MM.1S (cell line): ENCODE measurements at regions not wholly inside any gene's neighbourhood (a gene's known extent, or its start where the extent isn't known, plus 50 kb on each side); places are given as distances from the start of the nearest gene placed in this dataset.

Source experiments
- DNase-seq: peaks from one replicate; pipeline ENCODE4 v3.0.0-alpha.2; 2015
- H2AFZ ChIP-seq: fragments of 300-600 bp; sonication (generic); 2 replicates; pipeline ENCODE4 v1.6.0; 2016; ENCODE audit warnings: antibody characterized with exemption, low read length
- H3F3A ChIP-seq: fragments of 300-600 bp; sonication (generic); 2 replicates; pipeline ENCODE4 v1.6.1; 2016; ENCODE audit warnings: mild to moderate bottlenecking, antibody characterized with exemption, low read length, moderate library complexity, mixed read lengths; ENCODE audit not compliant: insufficient read depth
- H3K27ac ChIP-seq: fragments of 300-600 bp; sonication (generic); 2 replicates; pipeline ENCODE4 v1.5.1; 2016; ENCODE audit warnings: mild to moderate bottlenecking, low read length
- H3K27me3 ChIP-seq: fragments of 300-600 bp; sonication (generic); replicated peaks from 2 replicates; pipeline ENCODE4 v1.6.0; 2016; ENCODE audit warnings: low read length; ENCODE audit not compliant: insufficient read depth
- H3K36me3 ChIP-seq: fragments of 300-600 bp; sonication (generic); replicated peaks from 2 replicates; pipeline ENCODE4 v1.6.1; 2016; ENCODE audit warnings: mild to moderate bottlenecking, low read length, mixed read lengths; ENCODE audit not compliant: insufficient read depth
- H3K4me1 ChIP-seq: fragments of 300-600 bp; sonication (generic); 2 replicates; pipeline ENCODE4 v1.6.1; 2016; ENCODE audit warnings: low read length, mixed read lengths
- H3K4me2 ChIP-seq: fragments of 300-600 bp; sonication (generic); 2 replicates; pipeline ENCODE4 v1.6.0; 2016; ENCODE audit warnings: low read depth, low read length
- H3K4me3 ChIP-seq: fragments of 300-600 bp; sonication (generic); 2 replicates; pipeline ENCODE4 v1.5.1; 2016; ENCODE audit warnings: low read length, mixed read lengths
- H3K79me2 ChIP-seq: fragments of 300-600 bp; sonication (generic); 2 replicates; pipeline ENCODE4 v1.6.1; 2016; ENCODE audit warnings: mixed run types, low read length, mixed read lengths
- H3K9ac ChIP-seq: fragments of 300-600 bp; sonication (generic); 2 replicates; pipeline ENCODE4 v1.6.1; 2016; ENCODE audit warnings: low read length, mixed read lengths
- H3K9me2 ChIP-seq: fragments of 300-600 bp; sonication (generic); replicated peaks from 2 replicates; pipeline ENCODE4 v1.6.1; 2016; ENCODE audit warnings: mild to moderate bottlenecking, low read length, mixed read lengths; ENCODE audit not compliant: insufficient read depth
- H3K9me3 ChIP-seq: fragments of 300-600 bp; sonication (generic); replicated peaks from 2 replicates; pipeline ENCODE4 v1.6.1; 2016; ENCODE audit warnings: mild to moderate bottlenecking, low read length, mixed read lengths; ENCODE audit not compliant: insufficient read depth
- H4K20me1 ChIP-seq: fragments of 300-600 bp; sonication (generic); 2 replicates; pipeline ENCODE4 v1.6.1; 2016; ENCODE audit warnings: mild to moderate bottlenecking, low read length, moderate library complexity, mixed read lengths; ENCODE audit not compliant: insufficient read depth
- EZH2 ChIP-seq: fragments of 300-600 bp; sonication (generic); optimal IDR thresholded peaks from 2 replicates; pipeline ENCODE3; 2017; ENCODE audit warnings: low read depth, mild to moderate bottlenecking, antibody characterized with exemption, low read length, mixed read lengths
- EZH2phosphoT487 ChIP-seq: fragments of 300-600 bp; sonication (generic); IDR thresholded peaks from 2 replicates; pipeline ENCODE4 v1.6.1; 2018; ENCODE audit warnings: antibody characterized with exemption, low read length
- TF ChIP-seq, protein P1 (sequence below): fragments of 300-600 bp; sonication (generic); IDR thresholded peaks from 2 replicates; pipeline ENCODE4 v1.5.1; 2016; ENCODE audit warnings: antibody characterized with exemption, low read length, mixed read lengths

- Histone ChIP-seq H2AFZ (no peak overlapping the region), H3K79me2 (no peaks in the 10 kb centered on the region), H3K9me2 (no peaks in the 10 kb centered on the region), H3K4me2 (no peak overlapping the region), H3K9ac (no peak overlapping the region), H3K4me3 (no peak overlapping the region), H3K27me3 (no peaks in the 10 kb centered on the region), H3F3A (no peaks in the 10 kb centered on the region), H3K27ac (no peak overlapping the region), H3K4me1 (no peaks in the 10 kb centered on the region), H4K20me1 (no peaks in the 10 kb centered on the region), H3K36me3 (no peaks in the 10 kb centered on the region), H3K9me3 (no peaks in the 10 kb centered on the region)
- no peak for DNase-seq
- TF ChIP-seq EZH2phosphoT487 (no peak), EZH2 (no peak)
- TF ChIP-seq, protein P1, sequence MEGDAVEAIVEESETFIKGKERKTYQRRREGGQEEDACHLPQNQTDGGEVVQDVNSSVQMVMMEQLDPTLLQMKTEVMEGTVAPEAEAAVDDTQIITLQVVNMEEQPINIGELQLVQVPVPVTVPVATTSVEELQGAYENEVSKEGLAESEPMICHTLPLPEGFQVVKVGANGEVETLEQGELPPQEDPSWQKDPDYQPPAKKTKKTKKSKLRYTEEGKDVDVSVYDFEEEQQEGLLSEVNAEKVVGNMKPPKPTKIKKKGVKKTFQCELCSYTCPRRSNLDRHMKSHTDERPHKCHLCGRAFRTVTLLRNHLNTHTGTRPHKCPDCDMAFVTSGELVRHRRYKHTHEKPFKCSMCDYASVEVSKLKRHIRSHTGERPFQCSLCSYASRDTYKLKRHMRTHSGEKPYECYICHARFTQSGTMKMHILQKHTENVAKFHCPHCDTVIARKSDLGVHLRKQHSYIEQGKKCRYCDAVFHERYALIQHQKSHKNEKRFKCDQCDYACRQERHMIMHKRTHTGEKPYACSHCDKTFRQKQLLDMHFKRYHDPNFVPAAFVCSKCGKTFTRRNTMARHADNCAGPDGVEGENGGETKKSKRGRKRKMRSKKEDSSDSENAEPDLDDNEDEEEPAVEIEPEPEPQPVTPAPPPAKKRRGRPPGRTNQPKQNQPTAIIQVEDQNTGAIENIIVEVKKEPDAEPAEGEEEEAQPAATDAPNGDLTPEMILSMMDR, result no peak
These were observed 711.6 kb downstream of the METTL15 start for GRCh38 chr11:28819741-28820140.

GRCh38 chr11:28815110-28815509 lies 706.9 kb downstream of the METTL15 start:
- DNase-seq, result no peak
- Histone ChIP-seq H3K79me2 (no peaks in the 10 kb centered on the region), H3K9me2 (no peaks in the 10 kb centered on the region), H3F3A (no peaks in the 10 kb centered on the region), H3K4me3 (no peak overlapping the region), H4K20me1 (no peaks in the 10 kb centered on the region), H3K27me3 (no peaks in the 10 kb centered on the region), H3K9ac (no peak overlapping the region), H3K9me3 (no peaks in the 10 kb centered on the region), H3K4me1 (no peaks in the 10 kb centered on the region), H2AFZ (no peak overlapping the region), H3K36me3 (no peaks in the 10 kb centered on the region), H3K4me2 (no peak overlapping the region), H3K27ac (no peak overlapping the region)
- no peak for TF ChIP-seq EZH2
- TF ChIP-seq, protein P1, result no peak
- TF ChIP-seq EZH2phosphoT487, result no peak

DNA sequence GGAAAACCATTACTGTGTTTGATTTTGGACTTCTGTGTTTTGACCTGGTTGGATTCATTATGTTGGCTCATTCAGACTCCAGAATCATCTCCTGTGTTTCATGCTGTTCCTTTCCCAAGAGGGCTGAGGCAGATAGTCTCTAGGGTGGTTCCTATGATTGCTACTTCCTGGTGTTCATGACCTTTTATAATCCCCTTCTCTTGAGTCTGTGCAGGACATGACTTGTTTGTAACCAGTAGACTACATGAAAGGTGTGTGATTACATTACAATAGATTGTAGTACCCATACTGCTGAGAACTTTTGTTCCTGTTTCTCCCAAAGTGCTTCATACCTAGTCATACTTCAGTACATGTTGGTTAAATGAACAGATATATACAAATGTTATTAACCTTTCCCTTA lies 700.6 kb downstream of the METTL15 start:
- no peak overlapping the region for H3K4me3 ChIP-seq
- H3K9me3 ChIP-seq, result 0 out of 2 replicates have a peak, but pooled peaks cover 2% of the 10 kb centered on the region
- no peak for DNase-seq
- H3K9me2 ChIP-seq, result no peaks in the 10 kb centered on the region
- no peak overlapping the region for H3K27ac ChIP-seq
- no peaks in the 10 kb centered on the region for H3F3A ChIP-seq
- H4K20me1 ChIP-seq, result no peaks in the 10 kb centered on the region
- TF ChIP-seq, protein P1, result no peak
- TF ChIP-seq EZH2phosphoT487 (no peak), EZH2 (no peak)
- H3K4me1 ChIP-seq, result no peaks in the 10 kb centered on the region
- H3K79me2 ChIP-seq, result no peaks in the 10 kb centered on the region
- no peak overlapping the region for H3K4me2 ChIP-seq
- no peaks in the 10 kb centered on the region for H3K36me3 ChIP-seq
- H2AFZ ChIP-seq, result no peak overlapping the region
- H3K9ac ChIP-seq, result no peak overlapping the region
- no peaks in the 10 kb centered on the region for H3K27me3 ChIP-seq
